HG03095 (cell line): ENCODE measurements at regions not wholly inside any gene's neighbourhood (a gene's known extent, or its start where the extent isn't known, plus 50 kb on each side); places are given as distances from the start of the nearest gene placed in this dataset.
"Not testable (repeated sequence)": the region's sequence is repeated elsewhere in the genome, so short reads cannot be mapped to it uniquely, and the experiment has no call there.

Experiments used
- ATAC-seq: cut with Tn5 transposase; IDR thresholded peaks from one replicate; pipeline ENCODE4 v1.9.1; 2021; ENCODE audit warnings: moderate library complexity; ENCODE audit not compliant: unreplicated experiment

- ATAC-seq, result not testable (repeated sequence)
Observed at GRCh38 chr7:65613644-65614289, 240.1 kb downstream of the ZNF92 start.

GRCh38 chr7:65616111-65616510 lies 242.5 kb downstream of the ZNF92 start:
- ATAC-seq, result not testable (repeated sequence)

- not testable (repeated sequence) for ATAC-seq
Observed at GRCh38 chr7:65620216-65620615, 246.6 kb downstream of the ZNF92 start.

- not testable (repeated sequence) for ATAC-seq
Observed at GRCh38 chr7:65621580-65622201, 248.0 kb downstream of the ZNF92 start.

- not testable (repeated sequence) for ATAC-seq
Observed at GRCh38 chr7:65631236-65631635, 241.6 kb upstream of the VKORC1L1 start.

GRCh38 chr7:65633587-65634404 lies 239.1 kb upstream of the VKORC1L1 start:
- not testable (repeated sequence) for ATAC-seq

- ATAC-seq, result not testable (repeated sequence)
Observed at GRCh38 chr7:65638918-65639317, 234.0 kb upstream of the VKORC1L1 start.

GRCh38 chr7:65639717-65640116 lies 233.2 kb upstream of the VKORC1L1 start:
- not testable (repeated sequence) for ATAC-seq

- not testable (repeated sequence) for ATAC-seq
Observed at GRCh38 chr7:65643498-65643897, 229.4 kb upstream of the VKORC1L1 start.

- ATAC-seq, result not testable (repeated sequence)
Observed at GRCh38 chr7:65647153-65647964, 225.5 kb upstream of the VKORC1L1 start.

GRCh38 chr7:65651174-65651573 lies 221.7 kb upstream of the VKORC1L1 start:
- ATAC-seq, result not testable (repeated sequence)

GRCh38 chr7:65651826-65652592 lies 220.9 kb upstream of the VKORC1L1 start:
- ATAC-seq, result not testable (repeated sequence)

- ATAC-seq, result not testable (repeated sequence)
Observed at GRCh38 chr7:65652669-65653068, 220.2 kb upstream of the VKORC1L1 start.

GRCh38 chr7:65656494-65657188 lies 216.2 kb upstream of the VKORC1L1 start:
- ATAC-seq, result not testable (repeated sequence)

GRCh38 chr7:65683362-65683761 lies 189.5 kb upstream of the VKORC1L1 start:
- ATAC-seq, result not testable (repeated sequence)

- ATAC-seq, result not testable (repeated sequence)
Observed at GRCh38 chr7:65699026-65699714, 173.7 kb upstream of the VKORC1L1 start.

GRCh38 chr7:65699715-65700356 lies 173.0 kb upstream of the VKORC1L1 start:
- ATAC-seq, result not testable (repeated sequence)

- ATAC-seq, result not testable (repeated sequence)
Observed at GRCh38 chr7:65719123-65719798, 153.6 kb upstream of the VKORC1L1 start.
